ENCODE measurements at regions not wholly inside any gene's neighbourhood (a gene's known extent, or its start where the extent isn't known, plus 50 kb on each side); places are given as distances from the start of the nearest gene placed in this dataset.

DNA sequence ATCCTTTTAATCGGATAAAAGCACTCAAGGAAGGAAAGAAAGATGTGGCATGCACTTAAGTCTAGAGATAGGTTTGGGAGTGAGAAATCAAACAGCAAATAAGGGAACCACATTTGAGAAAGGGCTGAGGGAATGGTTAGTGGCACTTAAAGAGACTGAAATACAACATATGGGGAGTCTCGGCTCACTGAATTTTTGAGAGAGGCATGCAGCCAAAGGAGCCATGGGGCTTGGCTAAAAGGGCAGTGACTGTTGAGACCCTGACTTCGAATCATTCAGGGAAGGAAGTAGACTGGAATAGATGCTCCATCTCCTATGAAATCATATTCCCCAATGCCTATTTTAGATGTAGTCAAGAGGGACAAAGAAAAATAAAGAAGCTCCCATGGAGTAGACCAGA, 58.3 kb upstream of the HAO2 start:
- TF ChIP-seq, protein P1, sequence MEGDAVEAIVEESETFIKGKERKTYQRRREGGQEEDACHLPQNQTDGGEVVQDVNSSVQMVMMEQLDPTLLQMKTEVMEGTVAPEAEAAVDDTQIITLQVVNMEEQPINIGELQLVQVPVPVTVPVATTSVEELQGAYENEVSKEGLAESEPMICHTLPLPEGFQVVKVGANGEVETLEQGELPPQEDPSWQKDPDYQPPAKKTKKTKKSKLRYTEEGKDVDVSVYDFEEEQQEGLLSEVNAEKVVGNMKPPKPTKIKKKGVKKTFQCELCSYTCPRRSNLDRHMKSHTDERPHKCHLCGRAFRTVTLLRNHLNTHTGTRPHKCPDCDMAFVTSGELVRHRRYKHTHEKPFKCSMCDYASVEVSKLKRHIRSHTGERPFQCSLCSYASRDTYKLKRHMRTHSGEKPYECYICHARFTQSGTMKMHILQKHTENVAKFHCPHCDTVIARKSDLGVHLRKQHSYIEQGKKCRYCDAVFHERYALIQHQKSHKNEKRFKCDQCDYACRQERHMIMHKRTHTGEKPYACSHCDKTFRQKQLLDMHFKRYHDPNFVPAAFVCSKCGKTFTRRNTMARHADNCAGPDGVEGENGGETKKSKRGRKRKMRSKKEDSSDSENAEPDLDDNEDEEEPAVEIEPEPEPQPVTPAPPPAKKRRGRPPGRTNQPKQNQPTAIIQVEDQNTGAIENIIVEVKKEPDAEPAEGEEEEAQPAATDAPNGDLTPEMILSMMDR (IDR thresholded peaks at IDR 0.05), result no peak
- TF ChIP-seq POLR2A (IDR thresholded peaks at IDR 0.05), result no peak
